Left lung (tissue), 4 donors: ENCODE measurements at regions not wholly inside any gene's neighbourhood (a gene's known extent, or its start where the extent isn't known, plus 50 kb on each side); places are given as distances from the start of the nearest gene placed in this dataset.

Experiments
- ATAC-seq: fragments of 200-7000 bp; cut with Tn5 transposase; one replicate; pipeline ENCODE4 v1.9.1; 2020; ENCODE audit warnings: moderate library complexity
- DNase-seq, 4 donors: peaks; one replicate each; pipeline ENCODE4 v3.0.0-alpha.2; 2013 to 2020
- H3K27ac ChIP-seq, 2 donors: fragments of 200-600 bp; sonication (generic) in 1 of 2; one replicate each; pipeline versions ENCODE4 v1.5.0 to v1.8.0; 2020 to 2021
- H3K27me3 ChIP-seq, 2 donors: fragments of 200-600 bp; sonication (generic) in 1 of 2; one replicate each; pipeline versions ENCODE4 v1.5.0 to v1.8.0; 2020 to 2021
- H3K36me3 ChIP-seq, 2 donors: fragments of 200-600 bp; sonication (generic) in 1 of 2; one replicate each; pipeline versions ENCODE4 v1.5.0 to v1.8.0; 2020 to 2021
- H3K4me1 ChIP-seq, 2 donors: fragments of 200-600 bp; one replicate each; pipeline ENCODE4 v1.8.0; 2021
- H3K4me3 ChIP-seq, 2 donors: fragments of 200-600 bp; sonication (generic) in 1 of 2; one replicate each; pipeline versions ENCODE4 v1.5.0 to v1.8.0; 2020 to 2021; ENCODE audit warnings: mild to moderate bottlenecking in 1 of 2
- H3K9me3 ChIP-seq, 2 donors: fragments of 200-600 bp; sonication (generic) in 1 of 2; one replicate each; pipeline versions ENCODE4 v1.5.0 to v1.8.0; 2020 to 2021
- CTCF ChIP-seq, 2 donors: fragments of 200-600 bp; sonication (generic) in 1 of 2; IDR thresholded peaks; one replicate each; pipeline versions ENCODE4 v1.5.0 to v1.8.0; 2021; ENCODE audit warnings: antibody characterized with exemption in 2 of 2
- intact Hi-C, 2 donors: fragments of 100-400 bp; cut with DNase I; formaldehyde crosslinking; loops; one replicate each; pipeline versions ENCODE4 v1.11.2 to v1.14.2; 2022
- donor health status: DM: no; HTN: yes; CAD: no.
- donor health status: DM: no; HTN: no; CAD: no.

DNA sequence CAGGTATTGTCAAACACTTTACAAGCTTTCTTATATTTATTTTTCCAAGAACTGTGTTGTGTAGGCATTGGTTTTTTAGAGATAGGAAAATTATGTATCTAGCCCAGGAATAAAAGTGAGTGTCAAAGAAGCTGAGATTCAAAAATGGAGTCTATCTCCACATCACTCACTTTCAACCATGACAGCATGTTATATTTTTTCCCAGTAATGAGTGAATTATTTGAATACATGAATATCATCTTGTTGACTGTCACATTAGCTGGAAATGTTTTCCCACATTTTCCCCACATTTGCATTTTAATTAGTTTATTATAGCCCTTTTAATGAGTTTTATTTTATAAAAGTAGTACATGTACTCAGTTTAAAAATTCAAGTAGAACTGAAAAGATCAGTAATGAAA, 693.7 kb downstream of the PCDH18 start:
- no peak for ATAC-seq
- intact Hi-C loops: no loop called here
- H3K4me3 ChIP-seq: no peak overlapping the region

GRCh38 chr4:136831553-136831952, 700.7 kb downstream of the PCDH18 start:
- no peaks in the 10 kb centered on the region for H3K4me1 ChIP-seq
- no peaks in the 10 kb centered on the region for H3K27me3 ChIP-seq
- no peak overlapping the region for H3K27ac ChIP-seq
- no peak overlapping the region for H3K4me3 ChIP-seq
- no peaks in the 10 kb centered on the region for H3K9me3 ChIP-seq
- intact Hi-C loops: no loop called here
- no peak for DNase-seq
- no peak for TF ChIP-seq CTCF (IDR thresholded peaks at IDR 0.05)
- ATAC-seq: no peak
- no peaks in the 10 kb centered on the region for H3K36me3 ChIP-seq

More for the DNA sequence above, 693.7 kb downstream of the PCDH18 start:
- no peaks in the 10 kb centered on the region for H3K36me3 ChIP-seq
- H3K27me3 ChIP-seq: no peaks in the 10 kb centered on the region
- H3K9me3 ChIP-seq: peaks cover 0 to 5% of the 10 kb centered on the region in 2 donors
- no peak for TF ChIP-seq CTCF (IDR thresholded peaks at IDR 0.05)
- no peaks in the 10 kb centered on the region for H3K4me1 ChIP-seq
- H3K27ac ChIP-seq: no peak overlapping the region
- DNase-seq: no peak

DNA sequence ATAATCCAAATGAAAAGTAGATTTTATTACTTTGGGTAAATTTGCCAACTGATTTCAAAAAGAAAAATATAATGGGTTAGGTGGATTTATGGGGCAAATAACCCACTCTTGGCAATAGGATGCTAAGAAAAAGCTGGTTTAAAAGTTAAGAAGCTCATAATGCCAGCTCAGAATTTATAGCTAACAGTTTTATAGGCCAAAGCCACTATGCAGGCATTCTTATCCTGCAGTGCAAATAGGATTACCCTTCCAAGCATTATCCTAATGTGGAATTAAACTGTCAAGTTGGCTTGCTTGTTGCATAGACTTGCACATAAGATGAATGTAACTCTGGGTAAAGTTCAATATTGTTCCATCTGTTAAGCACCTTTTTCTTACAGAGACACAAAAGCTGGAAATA, 703.0 kb downstream of the PCDH18 start:
- no peak for TF ChIP-seq CTCF (IDR thresholded peaks at IDR 0.05)
- Histone ChIP-seq H3K27ac (no peak overlapping the region), H3K36me3 (no peaks in the 10 kb centered on the region), H3K4me1 (no peaks in the 10 kb centered on the region), H3K4me3 (no peak overlapping the region), H3K9me3 (no peaks in the 10 kb centered on the region), H3K27me3 (no peaks in the 10 kb centered on the region)
- DNase-seq (no peak), ATAC-seq (no peak)
- intact Hi-C loops: no loop called here

- ATAC-seq: no peak
- TF ChIP-seq CTCF (IDR thresholded peaks at IDR 0.05): no peak
- intact Hi-C loops: no loop called here
These were observed 709.3 kb downstream of the PCDH18 start for GRCh38 chr4:136823020-136823419.

DNA sequence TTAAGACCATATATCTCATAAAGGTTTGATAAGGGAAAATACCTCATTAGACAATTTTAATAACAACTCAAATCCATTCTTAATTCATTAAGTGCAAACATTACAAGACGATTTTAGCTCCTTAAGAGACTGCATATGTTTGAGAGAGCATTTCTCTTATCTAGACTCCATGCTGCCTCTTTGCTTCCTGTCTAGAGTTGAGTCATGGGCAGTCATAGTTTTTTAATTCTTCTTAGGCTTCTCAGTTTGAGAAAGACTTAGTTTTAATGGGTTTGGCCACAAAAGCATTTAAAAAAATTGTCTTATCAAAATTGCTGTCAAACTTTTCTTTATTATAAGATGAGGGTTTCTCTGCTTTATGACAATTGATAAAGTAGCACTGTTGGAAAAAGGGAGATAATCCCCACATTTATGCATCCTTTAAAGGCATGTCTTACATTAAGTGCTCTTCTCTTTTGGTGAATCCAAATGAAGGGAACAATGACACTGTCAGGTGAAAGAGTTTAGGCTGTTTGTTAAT, 713.4 kb downstream of the PCDH18 start:
- DNase-seq: no peak
- H3K4me3 ChIP-seq: no peak overlapping the region
- H3K36me3 ChIP-seq: no peaks in the 10 kb centered on the region
- no peak overlapping the region for H3K27ac ChIP-seq
- no peak for ATAC-seq
- no peak for TF ChIP-seq CTCF (IDR thresholded peaks at IDR 0.05)
- H3K4me1 ChIP-seq: no peaks in the 10 kb centered on the region
- H3K9me3 ChIP-seq: no peaks in the 10 kb centered on the region
- intact Hi-C loops: no loop called here
- H3K27me3 ChIP-seq: no peaks in the 10 kb centered on the region

More at GRCh38 chr4:136823020-136823419, 709.3 kb downstream of the PCDH18 start:
- DNase-seq: peak in 1 of 4 donors; percentile 65
- no peaks in the 10 kb centered on the region for H3K9me3 ChIP-seq
- no peak overlapping the region for H3K4me3 ChIP-seq
- no peaks in the 10 kb centered on the region for H3K27me3 ChIP-seq
- no peaks in the 10 kb centered on the region for H3K4me1 ChIP-seq
- H3K36me3 ChIP-seq: no peaks in the 10 kb centered on the region
- no peak overlapping the region for H3K27ac ChIP-seq
